A549 (cell line): ENCODE measurements at regions not wholly inside any gene's neighbourhood (a gene's known extent, or its start where the extent isn't known, plus 50 kb on each side); places are given as distances from the start of the nearest gene placed in this dataset.
A peak's percentile ranks its signal among the peaks of the same experiment; 100 is the strongest.

ENCODE experiments used
- ATAC-seq, 2 experiments: fragments of 200-7000 bp in 1 of 2; fragments of >200 bp in 1 of 2; cut with Nextera tagmentation in 1 of 2; cut with Tn5 transposase in 1 of 2; 3 replicates each; pipeline versions ENCODE4 v1.8.0 to v1.9.1; 2018 to 2020; ENCODE audit warnings: mild to moderate bottlenecking in 1 of 2, moderate library complexity in 1 of 2
- CTCF ChIA-PET: fragments of 300-600 bp; sonication (Branson Sonifier 250); formaldehyde crosslinking; extraction: SDS; loops from one replicate; lab custom pipeline; 2021; ENCODE audit warnings: antibody characterized with exemption, inconsistent platforms; lab: Yijun Ruan, JAX
- POLR2A ChIA-PET: fragments of 350-600 bp; formaldehyde crosslinking; extraction: SDS; loops from one replicate; lab custom pipeline; 2021; ENCODE audit warnings: antibody characterized with exemption, inconsistent platforms; lab: Yijun Ruan, JAX
- DNase-seq, 2 experiments: peaks; one replicate each; pipeline versions ENCODE4 v3.0.0 to v3.0.0-alpha.2; 2011 to 2016; ENCODE audit warnings: low read depth in 1 of 2, low spot score in 1 of 2
- FAIRE-seq: peaks from 2 replicates; lab custom pipeline; 2011; peaks lifted over from hg19 to GRCh38; lab: Jason Lieb, UNC
- H3K27ac ChIP-seq, 2 experiments: fragments of >200 bp; sonication (Bioruptor Twin); formaldehyde crosslinking; 3 replicates each; pipeline ENCODE4 v1.5.1; 2016 to 2017
- H3K4me1 ChIP-seq: fragments of >200 bp; sonication (Bioruptor Twin); formaldehyde crosslinking; 3 replicates; pipeline ENCODE4 v1.6.1; 2016
- H3K4me2 ChIP-seq: fragments of >200 bp; sonication (Bioruptor Twin); formaldehyde crosslinking; 3 replicates; pipeline ENCODE4 v1.6.1; 2016
- H3K4me3 ChIP-seq: fragments of >200 bp; sonication (Bioruptor Twin); formaldehyde crosslinking; 3 replicates; pipeline ENCODE4 v1.5.1; 2016
- H3K9me3 ChIP-seq: fragments of >200 bp; sonication (Bioruptor Twin); formaldehyde crosslinking; 3 replicates; pipeline ENCODE4 v1.6.1; 2016
- BHLHE40 ChIP-seq: IDR thresholded peaks from 2 replicates; pipeline ENCODE4 v1.6.1; 2012; ENCODE audit warnings: low read depth, low read length, inconsistent platforms
- CBX2 ChIP-seq: fragments of 200-600 bp; sonication (generic); IDR thresholded peaks from 2 replicates; pipeline ENCODE4 v1.6.1; 2016; ENCODE audit warnings: low read depth, mild to moderate bottlenecking, borderline replicate concordance
- CHD2 ChIP-seq: fragments of 150-350 bp; IDR thresholded peaks from 2 replicates; pipeline ENCODE4 v1.6.1; 2014; ENCODE audit warnings: low read length; ENCODE audit not compliant: partially characterized antibody
- ELK1 ChIP-seq: fragments of 150-350 bp; IDR thresholded peaks from 2 replicates; pipeline ENCODE4 v1.6.1; 2014; ENCODE audit warnings: low read depth, mild to moderate bottlenecking, low read length
- EP300 ChIP-seq, 2 experiments: fragments of >200 bp; sonication (Bioruptor Twin); formaldehyde crosslinking; IDR thresholded peaks; 2 replicates in 1 of 2; 3 replicates in 1 of 2; pipeline ENCODE4 v1.6.1; 2016 to 2017
- HDAC2 ChIP-seq: fragments of 200-600 bp; sonication (generic); IDR thresholded peaks from 2 replicates; pipeline ENCODE4 v1.6.1; 2016
- HES2 ChIP-seq: fragments of >200 bp; sonication (Bioruptor Twin); formaldehyde crosslinking; IDR thresholded peaks from 2 replicates; pipeline ENCODE4 v1.6.1; 2016
- HMGXB4 ChIP-seq: fragments of 250-450 bp; sonication (Bioruptor Pico); IDR thresholded peaks from 2 replicates; pipeline ENCODE4 v1.5.0; 2021; ENCODE audit warnings: mild to moderate bottlenecking, moderate library complexity, borderline replicate concordance
- HOXA7 ChIP-seq: fragments of 250-450 bp; sonication (Bioruptor Pico); IDR thresholded peaks from 2 replicates; pipeline ENCODE4 v1.5.0; 2020; ENCODE audit warnings: mild to moderate bottlenecking, moderate library complexity
- HOXB13 ChIP-seq: fragments of 250-450 bp; sonication (Bioruptor Pico); IDR thresholded peaks from 2 replicates; pipeline ENCODE4 v1.5.0; 2020; ENCODE audit warnings: low read depth, mild to moderate bottlenecking, moderate library complexity
- HOXB5 ChIP-seq: fragments of 250-450 bp; sonication (Bioruptor Pico); IDR thresholded peaks from 2 replicates; pipeline ENCODE4 v1.5.0; 2020; ENCODE audit warnings: mild to moderate bottlenecking, moderate library complexity
- KDM1A ChIP-seq: fragments of 200-600 bp; sonication (generic); IDR thresholded peaks from 2 replicates; pipeline ENCODE4 v1.6.1; 2016; ENCODE audit warnings: low read depth, mild to moderate bottlenecking
- KDM5A ChIP-seq: fragments of 200-600 bp; sonication (generic); IDR thresholded peaks from 2 replicates; pipeline ENCODE4 v1.6.1; 2016; ENCODE audit warnings: antibody characterized with exemption, mild to moderate bottlenecking
- MAFK ChIP-seq: fragments of 450-650 bp; IDR thresholded peaks from 2 replicates; pipeline ENCODE4 v1.6.1; 2014; ENCODE audit not compliant: partially characterized antibody
- MAX ChIP-seq: IDR thresholded peaks from 2 replicates; pipeline ENCODE4 v1.6.1; 2012
- NR3C1 ChIP-seq: fragments of >200 bp; sonication (Bioruptor Twin); formaldehyde crosslinking; IDR thresholded peaks from 3 replicates; pipeline ENCODE4 v1.6.1; 2017
- PBX3 ChIP-seq: IDR thresholded peaks from 2 replicates; pipeline ENCODE4 v1.6.1; 2012
- PHF8 ChIP-seq: fragments of 200-600 bp; sonication (generic); IDR thresholded peaks from 2 replicates; pipeline ENCODE4 v1.6.1; 2016; ENCODE audit warnings: low read depth, mild to moderate bottlenecking, antibody characterized with exemption, moderate library complexity, borderline replicate concordance
- RAD21 ChIP-seq, 2 experiments: fragments of >200 bp in 1 of 2; sonication (Bioruptor Twin) in 1 of 2; formaldehyde crosslinking in 1 of 2; IDR thresholded peaks in 1 of 2; conservative IDR thresholded peaks in 1 of 2; 2 replicates in 1 of 2; 3 replicates in 1 of 2; pipeline ENCODE4 v1.6.1; 2012 to 2018; ENCODE audit warnings: inconsistent platforms in 1 of 2
- RCOR1 ChIP-seq: fragments of 150-350 bp; IDR thresholded peaks from 2 replicates; pipeline ENCODE4 v1.6.1; 2014; ENCODE audit warnings: antibody characterized with exemption, low read length, low read depth
- SMC3 ChIP-seq: fragments of >200 bp; sonication (Bioruptor Twin); formaldehyde crosslinking; IDR thresholded peaks from 3 replicates; pipeline ENCODE4 v1.6.1; 2018; ENCODE audit warnings: inconsistent platforms
- USF2 ChIP-seq: fragments of 450-650 bp; IDR thresholded peaks from 2 replicates; pipeline ENCODE4 v1.6.1; 2014; ENCODE audit warnings: antibody characterized with exemption
- ZC3H11A ChIP-seq: fragments of 450-650 bp; IDR thresholded peaks from 2 replicates; pipeline ENCODE4 v1.6.1; 2014; ENCODE audit warnings: antibody characterized with exemption, mild to moderate bottlenecking
- WGBS: methylation state at CpG from one replicate; pipeline ENCODE4 v1.1.6; 2017; ENCODE audit errors: missing lambda C conversion rate; 5-methylcytosine and 5-hydroxymethylcytosine counted together

GRCh38 chr14:80304125-80304766, 92.9 kb upstream of the DIO2 start:
- ATAC-seq (no peak), DNase-seq (no peak), FAIRE-seq (peak; percentile 23)
- no peak overlapping the region for H3K27ac ChIP-seq
- ChIA-PET POLR2A (no interaction called here), CTCF (no interaction called here)
- H3K4me1 ChIP-seq, result no peaks in the 10 kb centered on the region
- no peak overlapping the region for H3K4me3 ChIP-seq
- no peaks in the 10 kb centered on the region for H3K9me3 ChIP-seq
- TF ChIP-seq PBX3, result no peak
- TF ChIP-seq ZC3H11A, result no peak
- TF ChIP-seq HOXB5, result no peak
- no peak for TF ChIP-seq USF2
- no peak for TF ChIP-seq CHD2
- no peak overlapping the region for H3K4me2 ChIP-seq
- 53% methylated on average over 6 of the region's 6 CpGs for WGBS

- no peak for DNase-seq
- 38% methylated on average over 2 of the region's 2 CpGs for WGBS
- no peaks in the 10 kb centered on the region for H3K9me3 ChIP-seq
- H3K4me3 ChIP-seq, result no peak overlapping the region
- POLR2A ChIA-PET, result no interaction called here
- H3K4me2 ChIP-seq, result no peak overlapping the region
- no peak overlapping the region for H3K27ac ChIP-seq
- CTCF ChIA-PET, result no interaction called here
- no peak for FAIRE-seq
- no peak for ATAC-seq
- no peaks in the 10 kb centered on the region for H3K4me1 ChIP-seq
- TF ChIP-seq HES2 (no peak), KDM5A (no peak), PBX3 (no peak), HMGXB4 (CRISPR knock-in tag) (no peak), NR3C1 (no peak), HOXB5 (no peak), ZC3H11A (no peak), CBX2 (no peak), KDM1A (no peak), MAX (no peak), ELK1 (no peak), HDAC2 (no peak)
Measured at GRCh38 chr14:80300351-80300750, 89.0 kb upstream of the DIO2 start.

- CTCF ChIA-PET, result no interaction called here
- FAIRE-seq, result no peak
- WGBS, result 80% methylated on average over 8 of the region's 8 CpGs
- no peak for TF ChIP-seq PBX3
- no peak for TF ChIP-seq BHLHE40
- no peak for TF ChIP-seq SMC3
- TF ChIP-seq HOXA7, result no peak
- no peak for TF ChIP-seq PHF8
- TF ChIP-seq RAD21 (conservative IDR thresholded peaks at IDR 0.05 in 1 of 2, IDR thresholded peaks at IDR 0.05 in 1 of 2), result no peak
- TF ChIP-seq HOXB13 (CRISPR knock-in tag), result no peak
- TF ChIP-seq EP300 (IDR thresholded peaks at IDR 0.05), result no peak
- no peak for TF ChIP-seq MAFK
- no peak for TF ChIP-seq RCOR1
- no peak for TF ChIP-seq HMGXB4 (CRISPR knock-in tag)
Measured at GRCh38 chr14:80298491-80299017, 87.2 kb upstream of the DIO2 start.

More at GRCh38 chr14:80298491-80299017, 87.2 kb upstream of the DIO2 start:
- ATAC-seq (no peak), DNase-seq (no peak)
- H3K4me1 ChIP-seq, result no peaks in the 10 kb centered on the region
- POLR2A ChIA-PET, result no interaction called here
- no peaks in the 10 kb centered on the region for H3K9me3 ChIP-seq
- no peak overlapping the region for H3K4me3 ChIP-seq
- no peak overlapping the region for H3K4me2 ChIP-seq
- no peak overlapping the region for H3K27ac ChIP-seq
